Gastroesophageal sphincter (tissue), 3 donors: ENCODE measurements at regions not wholly inside any gene's neighbourhood (a gene's known extent, or its start where the extent isn't known, plus 50 kb on each side); places are given as distances from the start of the nearest gene placed in this dataset.

Experiments
- CTCF ChIP-seq, 4 experiments: fragments of 200-600 bp in 2 of 4; fragments of 450-650 bp in 2 of 4; sonication (generic) in 1 of 4; IDR thresholded peaks; one replicate each; pipeline ENCODE4 v1.5.1; 2017 to 2019; ENCODE audit warnings: antibody characterized with exemption in 4 of 4, mild to moderate bottlenecking in 2 of 4, moderate library complexity in 2 of 4
- EP300 ChIP-seq: sonication (generic); formaldehyde crosslinking; IDR thresholded peaks from one replicate; pipeline ENCODE4 v1.6.1; 2017; ENCODE audit warnings: antibody characterized with exemption, mild to moderate bottlenecking
- POLR2A ChIP-seq, 2 donors: fragments of 450-650 bp; IDR thresholded peaks; one replicate each; pipeline ENCODE4 v1.6.1; 2017; ENCODE audit warnings: antibody characterized with exemption in 2 of 2, mild to moderate bottlenecking in 2 of 2, moderate library complexity in 1 of 2
- POLR2AphosphoS5 ChIP-seq: sonication (generic); formaldehyde crosslinking; IDR thresholded peaks from one replicate; pipeline ENCODE4 v1.6.1; 2017; ENCODE audit warnings: antibody characterized with exemption

GRCh38 chr12:11553871-11554533 lies 95.5 kb upstream of the ETV6 start:
- TF ChIP-seq POLR2A (IDR thresholded peaks at IDR 0.05): no peak
- TF ChIP-seq CTCF (IDR thresholded peaks at IDR 0.05): peak; percentile 22 to 66 (median 56)
- TF ChIP-seq POLR2AphosphoS5: peak; percentile 5
- TF ChIP-seq EP300: no peak
